ENCODE measurements at regions not wholly inside any gene's neighbourhood (a gene's known extent, or its start where the extent isn't known, plus 50 kb on each side); places are given as distances from the start of the nearest gene placed in this dataset.

GRCh38 chr18:38470421-38470820, 904.8 kb upstream of the CELF4 start:
- no peak for DNase-seq (ENCODE audit: low read depth)
- H3K4me3 ChIP-seq (ENCODE audit: low read depth, low read length): no peak overlapping the region
- TF ChIP-seq CTCF (IDR thresholded peaks at IDR 0.05; ENCODE audit: insufficient read depth, low read depth, low read length): no peak

- TF ChIP-seq CTCF (IDR thresholded peaks at IDR 0.05; ENCODE audit: insufficient read depth, low read depth, low read length): no peak
Measured at GRCh38 chr18:38466426-38466825, 900.8 kb upstream of the CELF4 start.

GRCh38 chr18:38464024-38464423, 898.4 kb upstream of the CELF4 start:
- no peak for TF ChIP-seq CTCF (IDR thresholded peaks at IDR 0.05; ENCODE audit: insufficient read depth, low read depth, low read length)
- DNase-seq (ENCODE audit: low read depth): no peak
- no peak overlapping the region for H3K4me3 ChIP-seq (ENCODE audit: low read depth, low read length)

More at GRCh38 chr18:38466426-38466825, 900.8 kb upstream of the CELF4 start:
- H3K4me3 ChIP-seq (ENCODE audit: low read depth, low read length): no peak overlapping the region
- no peak for DNase-seq (ENCODE audit: low read depth)

- DNase-seq (ENCODE audit: low read depth): no peak
- no peak for TF ChIP-seq CTCF (IDR thresholded peaks at IDR 0.05; ENCODE audit: insufficient read depth, low read depth, low read length)
- H3K4me3 ChIP-seq (ENCODE audit: low read depth, low read length): no peak overlapping the region
Measured at GRCh38 chr18:38460657-38461056, 895.1 kb upstream of the CELF4 start.

- no peak for DNase-seq (ENCODE audit: low read depth)
- TF ChIP-seq CTCF (IDR thresholded peaks at IDR 0.05; ENCODE audit: insufficient read depth, low read depth, low read length): no peak
- no peak overlapping the region for H3K4me3 ChIP-seq (ENCODE audit: low read depth, low read length)
Measured at GRCh38 chr18:38459131-38459994, 893.8 kb upstream of the CELF4 start.

GRCh38 chr18:38458698-38459097, 893.1 kb upstream of the CELF4 start:
- no peak overlapping the region for H3K4me3 ChIP-seq (ENCODE audit: low read depth, low read length)
- TF ChIP-seq CTCF (IDR thresholded peaks at IDR 0.05; ENCODE audit: insufficient read depth, low read depth, low read length): no peak
- DNase-seq (ENCODE audit: low read depth): no peak

Measured in fibroblast of villous mesenchyme (primary cell).